Smooth muscle cell (in vitro differentiated cells): ENCODE measurements at regions not wholly inside any gene's neighbourhood (a gene's known extent, or its start where the extent isn't known, plus 50 kb on each side); places are given as distances from the start of the nearest gene placed in this dataset.

Experiments used
- DNase-seq: peaks from one replicate; lab custom pipeline; 2025; ENCODE audit not compliant: unreplicated experiment; lab: John Stamatoyannopoulos, UW
- H2AFZ ChIP-seq: fragments of 200-600 bp; sonication (generic); 2 replicates; pipeline ENCODE4 v1.6.0; 2016; ENCODE audit warnings: antibody characterized with exemption, low read depth, mild to moderate bottlenecking
- H3F3A ChIP-seq: fragments of 200-600 bp; sonication (generic); 2 replicates; pipeline ENCODE4 v1.6.0; 2017; ENCODE audit warnings: antibody characterized with exemption, low read depth
- H3K27ac ChIP-seq: fragments of 200-600 bp; sonication (generic); 2 replicates; pipeline ENCODE4 v1.5.1; 2016; ENCODE audit warnings: low read depth, mild to moderate bottlenecking
- H3K27me3 ChIP-seq: fragments of 200-600 bp; sonication (generic); 2 replicates; pipeline ENCODE4 v1.6.1; 2016; ENCODE audit warnings: low read depth, mild to moderate bottlenecking
- H3K36me3 ChIP-seq: fragments of 200-600 bp; sonication (generic); 2 replicates; pipeline ENCODE4 v1.5.1; 2016; ENCODE audit warnings: low read depth
- H3K4me1 ChIP-seq: fragments of 200-600 bp; sonication (generic); 2 replicates; pipeline ENCODE4 v1.5.1; 2016; ENCODE audit warnings: low read depth
- H3K4me2 ChIP-seq: fragments of 200-600 bp; sonication (generic); 2 replicates; pipeline ENCODE4 v1.6.0; 2016; ENCODE audit warnings: mild to moderate bottlenecking
- H3K4me3 ChIP-seq: fragments of 200-600 bp; sonication (generic); 2 replicates; pipeline ENCODE4 v1.5.1; 2016; ENCODE audit warnings: mild to moderate bottlenecking
- H3K79me2 ChIP-seq: fragments of 200-600 bp; sonication (generic); 2 replicates; pipeline ENCODE4 v1.6.0; 2016; ENCODE audit warnings: low read depth, mild to moderate bottlenecking
- H3K9ac ChIP-seq: fragments of 200-600 bp; sonication (generic); 2 replicates; pipeline ENCODE4 v1.6.0; 2016; ENCODE audit warnings: low read depth
- H3K9me3 ChIP-seq: fragments of 200-600 bp; sonication (generic); replicated peaks from 2 replicates; pipeline ENCODE4 v1.5.1; 2016; ENCODE audit warnings: low read depth
- H4K20me1 ChIP-seq: fragments of 200-600 bp; sonication (generic); 2 replicates; pipeline ENCODE4 v1.6.0; 2016; ENCODE audit warnings: low read depth
- CTCF ChIP-seq: fragments of 200-600 bp; sonication (generic); IDR thresholded peaks from 2 replicates; pipeline ENCODE4 v1.5.1; 2017; ENCODE audit warnings: borderline replicate concordance, mild to moderate bottlenecking, antibody characterized with exemption; ENCODE audit not compliant: insufficient read depth, poor library complexity, severe bottlenecking
- WGBS: methylation state at CpG from one replicate; pipeline ENCODE4 v1.1.7; 2016; ENCODE audit warnings: low lambda C conversion rate; 5-methylcytosine and 5-hydroxymethylcytosine counted together

GRCh38 chr1:168832661-168833060 is 103.7 kb upstream of the DPT start:
- Histone ChIP-seq H4K20me1 (no peaks in the 10 kb centered on the region), H3K27ac (no peak overlapping the region), H3K4me1 (peaks cover 7% of the 10 kb centered on the region), H3K9ac (no peak overlapping the region), H3K36me3 (no peaks in the 10 kb centered on the region), H3K4me3 (no peak overlapping the region), H2AFZ (no peak overlapping the region), H3F3A (peaks cover 4% of the 10 kb centered on the region), H3K27me3 (no peaks in the 10 kb centered on the region), H3K4me2 (no peak overlapping the region), H3K9me3 (no peaks in the 10 kb centered on the region), H3K79me2 (no peaks in the 10 kb centered on the region)
- no peak for DNase-seq
- 90% methylated on average over 2 of the region's 2 CpGs for WGBS
- TF ChIP-seq CTCF = no peak

GRCh38 chr1:168833362-168833761 is 104.4 kb upstream of the DPT start:
- Histone ChIP-seq H3K9ac (no peak overlapping the region), H3K36me3 (no peaks in the 10 kb centered on the region), H4K20me1 (no peaks in the 10 kb centered on the region), H3K79me2 (no peaks in the 10 kb centered on the region), H3K4me2 (no peak overlapping the region), H3K27ac (peak overlapping the region; percentile 20), H3K9me3 (no peaks in the 10 kb centered on the region), H3K27me3 (no peaks in the 10 kb centered on the region), H3K4me1 (peaks cover 7% of the 10 kb centered on the region), H3F3A (peaks cover 4% of the 10 kb centered on the region), H3K4me3 (no peak overlapping the region), H2AFZ (peak overlapping the region; percentile 9)
- 95% methylated on average over 1 of the region's 1 CpG for WGBS
- DNase-seq = no peak
- TF ChIP-seq CTCF = no peak

- Histone ChIP-seq H3K27me3 (no peaks in the 10 kb centered on the region), H2AFZ (peak overlapping the region; percentile 9), H3K9me3 (no peaks in the 10 kb centered on the region), H3K4me1 (peaks cover 7% of the 10 kb centered on the region), H3K36me3 (no peaks in the 10 kb centered on the region), H3K4me2 (no peak overlapping the region), H3K9ac (no peak overlapping the region), H3K27ac (peak overlapping the region; percentile 20), H3K79me2 (no peaks in the 10 kb centered on the region), H4K20me1 (no peaks in the 10 kb centered on the region), H3F3A (no peaks in the 10 kb centered on the region), H3K4me3 (no peak overlapping the region)
- no peak for DNase-seq
- no peak for TF ChIP-seq CTCF
- 46% methylated on average over 4 of the region's 4 CpGs for WGBS
Observed at GRCh38 chr1:168833801-168834224, 104.8 kb upstream of the DPT start.

- Histone ChIP-seq H3K9ac (no peak overlapping the region), H3K36me3 (no peaks in the 10 kb centered on the region), H3K4me3 (no peak overlapping the region), H3K4me2 (no peak overlapping the region), H3F3A (no peaks in the 10 kb centered on the region), H4K20me1 (no peaks in the 10 kb centered on the region), H2AFZ (peak overlapping the region; percentile 47), H3K27ac (peak overlapping the region; percentile 20), H3K79me2 (no peaks in the 10 kb centered on the region), H3K9me3 (no peaks in the 10 kb centered on the region), H3K4me1 (peaks cover 7% of the 10 kb centered on the region), H3K27me3 (no peaks in the 10 kb centered on the region)
- 67% methylated on average over 2 of the region's 2 CpGs for WGBS
- no peak for DNase-seq
- no peak for TF ChIP-seq CTCF
Observed at GRCh38 chr1:168834225-168834872, 105.3 kb upstream of the DPT start.
